HS-5 (cell line): ENCODE measurements at regions not wholly inside any gene's neighbourhood (a gene's known extent, or its start where the extent isn't known, plus 50 kb on each side); places are given as distances from the start of the nearest gene placed in this dataset.

Source experiments
- DNase-seq: peaks from one replicate; pipeline ENCODE4 v3.0.0-alpha.2; 2012; ENCODE audit warnings: low read depth

DNA sequence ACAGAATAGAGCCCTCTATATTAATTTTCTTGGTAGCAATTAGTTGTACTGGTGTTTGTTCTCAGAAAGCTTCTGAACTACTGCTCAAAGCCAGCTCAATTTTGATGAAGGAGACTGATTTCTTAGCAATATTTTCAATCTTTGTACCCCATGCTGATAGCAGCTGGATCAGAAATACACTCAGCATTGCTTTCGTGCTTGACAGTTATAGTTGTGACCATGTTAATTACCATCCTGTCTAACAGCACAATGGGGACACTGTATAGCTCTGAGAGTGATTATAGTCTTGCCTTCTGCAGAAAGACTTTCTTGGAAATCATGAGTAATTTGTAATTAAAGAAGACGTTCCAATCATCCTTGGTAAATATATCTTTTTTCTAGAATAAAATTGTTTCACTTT is 79.7 kb upstream of the GNPDA2 start:
- DNase-seq = no peak

DNA sequence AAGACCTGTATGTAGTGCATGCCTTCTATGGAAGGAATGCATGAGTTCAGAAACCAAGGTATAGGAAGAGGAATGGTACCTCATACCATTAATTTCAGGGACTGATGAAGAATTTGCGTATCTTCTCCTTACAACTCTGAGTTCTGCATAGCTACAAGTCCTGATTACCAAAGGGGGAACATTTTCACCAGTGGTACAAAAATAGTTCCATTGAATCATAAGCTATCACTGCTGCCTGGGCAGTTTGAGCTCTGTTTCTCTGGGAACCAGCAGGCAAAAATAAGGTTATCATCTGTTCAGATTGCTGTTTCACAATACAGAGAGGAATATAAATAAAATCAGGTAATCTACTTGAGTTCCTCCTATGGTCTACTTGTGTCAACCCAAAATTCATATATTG is 77.9 kb upstream of the GNPDA2 start:
- no peak for DNase-seq

- no peak for DNase-seq
Measured at GRCh38 chr4:44801384-44801783, 75.0 kb upstream of the GNPDA2 start.

GRCh38 chr4:44791831-44792230 is 65.5 kb upstream of the GNPDA2 start:
- DNase-seq = no peak

- DNase-seq = no peak
Measured at GRCh38 chr4:44777115-44777514, 50.8 kb upstream of the GNPDA2 start.
